ENCODE measurements at regions not wholly inside any gene's neighbourhood (a gene's known extent, or its start where the extent isn't known, plus 50 kb on each side); places are given as distances from the start of the nearest gene placed in this dataset.

DNA sequence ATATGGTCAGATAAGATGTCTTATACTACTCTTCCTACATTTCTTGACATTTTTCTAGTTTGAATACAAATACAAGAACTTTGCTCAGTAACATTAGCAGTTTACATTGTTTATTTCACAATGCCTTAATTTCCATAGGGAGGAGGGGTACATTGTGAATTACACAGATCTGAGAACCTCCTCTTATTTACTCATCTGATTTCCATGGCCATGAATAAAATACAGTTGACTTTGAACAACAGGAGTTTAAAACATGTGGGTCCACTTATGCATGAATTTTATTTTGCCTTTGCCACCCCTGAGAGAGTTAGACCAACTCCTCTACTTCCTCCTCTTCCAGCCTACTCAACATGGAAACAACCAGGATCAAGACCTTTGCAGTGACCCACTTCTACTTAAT, 67.7 kb downstream of the MGST1 start:
- no peak for DNase-seq (ENCODE audit: low read depth)

DNA sequence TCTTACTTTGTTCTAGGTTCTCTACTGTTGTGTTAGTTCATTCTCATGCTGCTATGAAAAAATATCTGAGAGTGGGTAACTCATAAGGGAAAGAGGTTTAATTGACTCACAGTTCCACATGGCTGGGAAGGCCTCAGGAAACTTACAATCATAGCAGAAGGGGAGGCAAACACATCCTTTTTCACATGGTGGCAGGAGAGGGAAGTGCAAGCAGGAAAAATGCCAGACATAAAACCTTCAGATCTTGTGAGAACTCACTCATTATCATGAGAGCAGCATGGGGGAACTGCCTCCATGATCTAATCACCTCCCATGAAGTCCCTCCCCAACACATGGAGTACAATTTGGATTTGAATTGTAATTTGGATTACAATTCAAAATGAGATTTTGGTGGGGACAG, 69.6 kb downstream of the MGST1 start:
- DNase-seq (ENCODE audit: low read depth): no peak

DNA sequence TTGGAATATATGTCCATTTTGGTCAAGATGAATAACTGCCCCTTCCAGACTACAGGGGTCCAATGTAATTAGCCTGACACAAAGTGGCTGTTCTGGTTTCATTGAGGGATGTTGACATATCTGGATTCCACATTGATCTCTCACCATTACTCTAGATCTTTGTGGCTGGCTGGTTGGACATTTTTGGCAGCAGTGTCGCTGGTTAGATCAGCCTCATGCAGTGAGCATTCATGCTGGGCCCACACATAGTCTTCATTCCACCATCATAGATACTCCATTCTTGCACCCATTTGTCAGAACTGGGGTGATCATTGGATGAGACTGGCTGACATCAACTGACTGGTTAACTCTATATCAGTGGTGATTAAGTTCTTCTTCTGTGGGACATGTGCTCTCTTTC, 74.4 kb downstream of the MGST1 start:
- DNase-seq (ENCODE audit: low read depth): no peak

DNA sequence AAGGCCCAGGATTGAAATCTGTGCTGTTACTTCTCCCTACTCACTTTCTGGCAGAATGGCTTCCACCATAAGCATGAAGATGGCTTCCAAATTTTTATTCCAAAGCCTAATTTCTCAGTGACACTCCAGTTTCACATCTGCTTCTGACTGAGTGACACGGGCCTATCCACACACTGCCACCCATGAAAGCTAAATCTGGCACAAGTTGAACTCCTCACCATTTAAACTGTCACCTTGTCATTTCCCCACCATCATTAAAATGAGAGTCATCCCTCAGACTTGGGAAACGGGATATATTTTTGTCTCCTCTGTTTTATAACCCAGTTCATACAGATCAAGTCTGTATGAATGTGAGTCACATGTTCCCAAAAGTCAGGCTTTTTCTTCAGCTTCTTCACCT, 77.1 kb downstream of the MGST1 start:
- no peak for DNase-seq (ENCODE audit: low read depth)

DNA sequence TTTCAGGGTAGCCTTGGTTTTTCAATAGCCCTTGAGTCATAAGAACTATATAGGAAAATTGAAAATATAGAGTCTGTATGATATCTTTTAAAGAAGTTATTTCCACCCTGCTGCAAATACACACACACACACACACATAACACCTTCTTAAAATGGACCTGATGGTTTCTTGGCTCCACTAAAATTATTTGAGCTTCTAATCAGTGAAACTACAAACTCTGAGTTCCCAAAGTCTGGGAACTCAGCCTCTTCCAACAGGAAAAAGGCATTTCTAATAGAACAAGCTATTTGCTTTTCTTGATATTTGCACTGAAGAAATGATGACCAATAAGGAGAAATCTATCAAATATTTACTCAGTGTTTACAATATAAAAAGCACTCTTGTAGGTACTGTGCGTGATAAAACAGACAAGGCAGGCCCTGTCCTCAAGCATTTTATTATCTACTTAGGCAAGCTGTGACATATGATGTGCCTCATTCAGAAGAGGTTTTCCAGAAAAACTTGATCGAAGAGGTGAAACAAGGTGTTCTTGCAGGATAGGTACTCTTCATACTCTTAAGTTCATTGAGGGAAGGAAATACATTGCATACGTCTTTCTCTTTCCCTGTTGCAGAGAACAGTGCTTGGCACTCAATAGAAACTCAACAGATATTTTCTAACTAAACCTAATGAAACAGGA, 88.6 kb downstream of the MGST1 start:
- no peak for DNase-seq (ENCODE audit: low read depth)

DNA sequence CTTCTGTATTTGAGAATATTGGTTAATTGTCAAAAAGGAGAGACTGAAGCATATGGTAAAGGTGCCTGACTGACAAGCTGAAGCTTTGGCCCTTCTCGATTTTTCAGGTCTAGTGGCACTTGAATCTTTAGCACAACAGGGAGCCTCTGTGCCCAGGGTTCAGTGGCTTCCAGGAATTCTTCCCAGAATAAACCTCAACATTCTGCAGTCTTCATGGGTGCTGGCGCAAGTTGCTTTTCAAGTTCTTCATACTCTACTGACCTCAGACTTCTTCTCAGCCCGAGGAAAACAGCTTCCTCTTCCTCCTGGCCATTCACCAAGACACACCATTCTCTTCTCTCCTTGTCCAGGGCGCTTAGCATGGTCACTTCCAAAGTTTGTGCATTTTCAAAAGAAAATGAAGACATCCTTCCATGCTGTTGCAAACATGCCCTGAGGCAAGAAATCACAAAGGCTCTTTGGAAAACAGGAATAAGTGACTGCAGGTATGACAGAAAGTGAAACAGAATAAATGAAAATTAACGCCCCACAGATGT, 89.9 kb downstream of the MGST1 start:
- no peak for DNase-seq (ENCODE audit: low read depth)

DNA sequence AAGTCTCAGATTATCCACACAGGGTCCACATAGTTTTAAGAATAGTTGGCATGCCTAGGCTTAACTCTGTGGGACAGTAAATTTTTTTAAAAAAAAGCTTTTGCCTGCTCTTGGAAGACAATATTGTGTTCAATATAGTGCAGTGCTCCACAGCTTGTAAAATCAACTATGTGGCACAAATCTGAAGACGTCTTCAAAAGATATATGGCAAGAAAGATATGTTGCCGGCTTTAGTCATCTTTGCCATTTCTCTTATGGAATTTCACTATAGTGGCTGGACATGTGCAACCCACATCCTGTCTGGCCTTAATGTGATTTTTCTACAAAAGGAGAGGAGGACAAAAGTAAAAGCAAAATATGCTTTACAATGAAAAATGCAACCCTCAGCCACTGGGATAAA, 90.5 kb downstream of the MGST1 start:
- DNase-seq (ENCODE audit: low read depth): no peak

DNA sequence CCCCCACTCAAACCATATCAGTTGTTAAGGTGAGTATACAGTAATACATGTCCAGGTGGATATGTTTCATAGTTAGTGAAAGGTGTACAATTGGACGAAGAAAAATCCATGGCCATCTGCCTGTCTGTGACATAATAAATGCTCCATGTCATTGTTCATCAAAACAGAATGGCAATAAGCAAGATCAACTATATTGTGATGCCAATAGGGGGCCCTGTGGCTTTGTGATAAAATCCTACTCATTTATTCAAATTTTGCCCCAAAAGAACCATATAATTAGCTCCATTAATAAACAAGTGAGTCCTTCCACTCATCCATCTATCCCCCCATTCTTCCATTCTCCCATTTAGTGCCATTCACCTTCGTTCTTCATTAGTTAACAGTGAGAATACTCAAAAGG, 102.0 kb downstream of the MGST1 start:
- DNase-seq (ENCODE audit: low read depth): peak; percentile 17

DNA sequence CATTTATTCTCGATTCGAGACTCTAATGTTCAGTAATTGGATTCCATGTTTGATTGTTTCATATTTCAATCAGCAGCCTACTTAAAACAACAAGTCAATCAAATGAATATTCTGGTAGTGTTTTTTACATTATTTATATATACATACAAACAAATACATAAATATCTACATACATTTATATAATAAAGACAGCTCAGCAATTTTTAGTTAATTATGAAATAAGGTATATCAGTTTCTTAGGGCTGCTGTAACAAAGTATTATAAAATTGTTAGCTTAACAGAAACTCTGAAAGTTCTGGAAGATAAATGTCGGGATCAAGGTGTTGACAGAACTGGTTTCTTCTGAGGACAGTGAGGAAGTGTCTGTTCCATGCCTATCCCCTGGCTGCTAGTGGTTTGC, 105.9 kb downstream of the MGST1 start:
- DNase-seq (ENCODE audit: low read depth): no peak

DNA sequence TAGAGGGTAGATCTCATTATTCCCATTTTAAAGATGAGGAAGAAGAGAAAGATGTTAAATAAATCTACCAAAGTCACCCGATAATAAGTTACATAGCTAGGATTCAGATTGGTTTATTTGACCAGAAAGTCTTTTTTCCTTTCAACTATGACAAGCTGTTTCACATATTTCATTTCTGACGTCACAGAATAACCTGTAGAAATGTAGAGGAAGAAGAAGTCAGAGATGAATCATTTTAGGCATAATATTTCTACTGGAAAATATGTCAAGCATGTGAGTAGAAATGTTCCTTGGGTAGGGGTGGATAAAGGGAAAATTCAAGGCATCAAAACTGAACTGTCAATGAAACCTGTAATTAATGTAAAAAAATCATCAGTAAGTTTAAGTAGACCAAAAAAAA, 107.0 kb downstream of the MGST1 start:
- peak; percentile 41 for DNase-seq (ENCODE audit: low read depth)

DNA sequence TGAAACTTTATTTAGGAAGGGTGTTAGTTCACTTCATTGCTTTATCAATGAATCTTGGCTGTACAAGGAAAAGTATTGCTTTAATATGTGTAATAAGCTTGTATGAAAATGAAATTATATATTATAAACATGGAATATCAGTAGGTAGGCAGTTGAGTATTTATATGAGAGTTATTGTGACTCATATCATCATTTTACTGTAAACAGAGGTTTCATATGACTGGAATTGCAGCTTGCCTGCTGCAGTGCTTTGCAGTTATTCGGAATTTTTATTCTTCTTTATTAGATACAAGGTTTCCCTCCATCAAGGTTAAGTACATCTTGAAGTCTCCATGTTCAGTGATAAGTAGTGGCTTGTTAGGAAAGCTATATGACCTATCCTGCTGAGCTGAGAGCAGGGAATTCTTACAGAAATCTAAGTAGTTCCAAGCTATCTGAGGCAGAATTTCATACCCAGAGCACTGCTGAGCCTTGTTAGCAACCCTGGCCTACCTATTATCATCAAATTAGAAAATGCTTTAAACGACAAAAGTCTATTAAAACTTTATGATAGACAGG, 111.2 kb downstream of the MGST1 start:
- no peak for DNase-seq (ENCODE audit: low read depth)

DNA sequence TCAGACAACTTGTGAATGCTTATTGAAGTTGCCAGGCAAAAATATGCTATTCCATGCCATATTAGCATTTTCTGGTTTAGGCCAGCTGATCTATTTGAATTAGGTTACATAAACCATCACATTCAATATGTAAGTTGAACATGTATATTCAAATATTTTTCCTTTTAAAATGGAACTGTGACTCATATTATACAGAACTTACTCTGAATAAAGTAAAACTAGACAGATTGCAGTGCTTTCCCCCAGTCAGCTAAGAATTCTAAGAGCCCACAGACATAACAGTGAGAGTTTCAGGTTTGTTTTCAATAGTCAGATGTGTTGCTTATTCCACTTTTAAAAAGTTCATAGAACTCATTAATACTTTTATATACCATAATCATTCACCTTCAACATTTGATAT, 119.8 kb downstream of the MGST1 start:
- DNase-seq (ENCODE audit: low read depth): no peak

DNA sequence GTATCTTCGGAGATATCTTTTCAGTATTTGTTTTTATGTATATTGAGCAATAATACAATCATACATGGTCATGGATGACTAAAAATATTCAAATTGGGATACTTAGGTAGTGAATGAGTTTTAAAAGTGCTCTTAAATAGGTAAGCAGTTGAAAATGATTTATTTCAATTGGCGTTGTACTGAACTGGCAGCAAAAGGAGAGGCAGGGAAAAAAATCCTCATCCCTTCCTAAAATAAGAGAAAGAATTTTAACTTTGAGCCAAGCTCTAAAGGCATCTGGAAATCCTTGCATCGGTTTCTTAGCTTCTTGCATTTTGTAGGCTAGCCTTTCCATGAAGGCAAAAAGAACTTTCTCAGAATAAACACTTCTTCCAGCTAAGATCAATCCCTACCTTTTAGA, 125.2 kb downstream of the MGST1 start:
- no peak for DNase-seq (ENCODE audit: low read depth)

DNA sequence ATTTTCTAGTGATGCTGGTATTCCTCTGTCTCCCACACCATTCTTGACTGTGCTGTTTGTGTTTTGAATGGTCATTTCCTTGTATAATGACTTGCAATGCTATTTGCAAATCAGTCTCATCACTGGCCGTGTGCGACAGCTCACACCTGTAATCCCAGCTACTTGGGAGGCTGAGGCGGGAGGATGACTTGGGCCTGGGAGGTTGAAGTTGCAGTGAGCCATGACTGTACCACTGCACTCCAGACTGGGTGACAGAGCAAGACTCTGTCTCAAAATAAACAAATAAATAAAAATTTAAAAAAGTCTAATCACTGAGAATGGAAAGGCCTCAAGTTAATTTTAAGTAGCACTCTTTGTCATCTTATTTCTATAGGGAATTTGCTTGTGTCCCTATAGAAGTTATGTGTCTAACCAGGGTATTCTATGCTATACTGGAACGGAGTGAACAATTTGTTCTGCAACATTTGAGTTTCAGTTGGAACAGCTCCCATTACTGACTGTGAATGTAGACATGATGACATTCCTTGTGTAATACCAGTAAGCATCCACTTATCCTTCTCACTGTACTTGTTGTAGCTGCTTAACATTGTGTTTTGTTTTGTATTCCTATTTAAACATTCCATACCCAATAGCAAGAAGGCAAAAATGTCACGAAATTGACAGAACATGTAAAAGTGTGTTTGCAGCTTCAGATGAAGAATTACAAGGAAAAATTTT, 126.3 kb downstream of the MGST1 start:
- DNase-seq (ENCODE audit: low read depth): peak; percentile 41

DNA sequence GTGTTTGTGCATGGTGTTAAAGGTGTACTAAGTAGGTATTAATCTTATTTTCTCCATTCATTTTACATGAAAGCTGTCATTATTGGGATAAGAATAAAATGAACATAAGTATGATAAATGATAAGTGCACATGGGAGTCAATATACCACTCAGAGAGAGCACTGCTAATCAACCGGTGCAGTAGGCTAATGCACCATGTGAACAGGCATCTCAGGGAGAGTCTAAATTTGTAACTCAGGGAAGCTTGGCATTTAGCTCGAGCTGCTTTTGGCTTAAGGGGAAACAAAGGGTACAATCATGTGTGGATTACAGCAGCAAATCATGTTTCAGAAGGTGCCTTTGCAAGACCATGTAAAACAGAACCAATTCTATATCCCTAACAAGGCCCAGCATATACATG, 127.4 kb downstream of the MGST1 start:
- DNase-seq (ENCODE audit: low read depth): no peak

DNA sequence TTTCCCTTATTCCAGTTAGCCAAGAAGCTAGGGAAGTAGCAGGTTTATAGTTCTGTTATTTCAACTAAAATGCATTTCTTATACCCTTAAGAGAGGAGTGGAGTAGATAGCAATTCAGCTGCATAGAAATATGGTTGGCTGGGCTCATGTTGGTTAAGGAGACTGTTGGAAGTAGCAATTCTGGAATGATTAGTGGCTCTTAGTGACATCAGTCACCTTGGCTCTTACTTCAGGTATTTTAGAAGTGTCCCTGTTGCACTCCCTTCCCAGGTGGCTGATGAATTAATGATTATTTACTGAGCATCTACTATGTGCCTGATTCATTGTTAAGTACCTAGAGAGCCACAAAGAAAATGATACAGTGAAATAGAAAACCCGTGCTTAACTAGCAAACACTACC, 128.1 kb downstream of the MGST1 start:
- no peak for DNase-seq (ENCODE audit: low read depth)

DNA sequence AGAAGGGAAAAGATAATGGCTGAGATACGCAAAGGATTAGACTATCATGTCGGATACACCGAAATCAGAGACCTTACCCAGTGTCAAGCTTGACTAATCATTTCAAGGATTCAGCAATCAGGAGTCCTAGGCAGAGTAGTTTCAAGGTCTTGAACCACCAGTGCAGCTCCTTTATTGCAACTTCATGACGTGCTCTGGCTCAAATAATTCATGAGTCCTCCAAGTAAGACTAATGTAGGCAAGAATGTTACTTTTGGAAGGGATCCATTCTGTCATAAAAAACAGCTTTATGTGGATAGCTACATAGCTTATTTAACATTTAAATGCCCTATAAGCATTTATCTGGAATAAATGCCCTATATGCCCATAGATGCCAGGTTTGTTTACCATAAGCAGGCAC, 123.2 kb downstream of the LMO3 start:
- no peak for DNase-seq (ENCODE audit: low read depth)

DNA sequence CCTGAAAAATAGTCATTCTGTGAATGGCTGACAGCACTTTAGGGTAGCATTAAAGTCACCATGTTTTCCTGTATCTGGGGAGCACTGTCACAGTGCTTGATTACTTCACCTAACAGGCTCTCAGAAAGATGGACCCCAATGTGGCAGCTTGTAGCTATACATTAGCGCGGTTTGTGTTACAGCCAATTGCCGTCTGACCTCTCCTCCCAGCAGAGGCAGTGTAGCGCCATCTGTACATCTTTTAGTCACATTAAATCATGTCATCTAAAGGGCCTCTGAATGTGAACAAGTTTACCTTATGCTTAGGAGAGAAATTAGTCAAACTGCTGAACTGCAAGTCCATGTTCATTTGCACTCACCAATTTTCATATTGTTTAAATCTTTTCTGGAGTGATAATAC, 113.7 kb downstream of the LMO3 start:
- no peak for DNase-seq (ENCODE audit: low read depth)

DNA sequence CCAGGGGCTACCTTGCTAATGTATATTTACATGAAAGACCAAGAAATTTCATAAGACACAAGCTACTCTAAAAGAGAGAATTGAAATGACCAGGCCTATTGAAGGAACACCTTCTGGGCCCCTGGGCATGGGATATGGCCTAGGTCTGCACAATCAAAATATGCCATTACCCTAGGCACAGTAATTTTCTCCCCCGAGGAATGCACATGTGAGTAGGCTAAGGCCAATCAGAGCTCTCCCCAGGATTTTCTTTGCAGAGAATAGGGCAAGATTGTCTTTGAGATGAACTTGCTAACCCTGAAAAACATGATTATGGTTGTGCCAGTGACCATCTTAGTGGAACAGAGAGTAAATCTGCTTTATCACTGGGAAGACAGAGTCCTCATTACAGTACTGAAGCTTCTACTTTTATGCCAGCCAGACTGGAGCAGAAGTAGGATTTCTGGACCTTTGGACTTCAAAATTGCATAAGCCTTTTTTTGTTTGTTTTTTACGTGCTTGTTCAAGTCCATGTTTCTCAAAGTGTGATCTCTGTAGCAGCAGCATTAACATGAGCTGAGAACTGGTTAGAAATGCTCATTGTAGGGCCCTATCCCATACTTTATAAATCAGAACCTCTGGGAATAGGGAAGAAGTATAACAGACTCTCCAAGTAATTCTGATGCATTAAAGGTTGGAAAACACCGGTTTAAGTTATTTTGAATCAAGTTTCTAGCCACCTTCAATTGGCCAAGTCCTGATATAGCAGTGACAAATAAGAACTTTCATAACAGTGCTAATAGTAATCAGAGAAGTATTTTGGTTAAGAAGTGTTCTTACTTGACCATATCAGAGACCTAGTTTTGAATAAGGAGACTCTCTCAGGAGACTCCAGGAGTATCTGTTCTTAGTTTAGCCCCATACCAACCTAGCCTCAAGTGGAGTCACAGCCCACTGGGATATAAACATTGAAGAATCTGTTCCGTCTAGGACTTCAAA, 112.9 kb downstream of the LMO3 start:
- DNase-seq (ENCODE audit: low read depth): no peak

DNA sequence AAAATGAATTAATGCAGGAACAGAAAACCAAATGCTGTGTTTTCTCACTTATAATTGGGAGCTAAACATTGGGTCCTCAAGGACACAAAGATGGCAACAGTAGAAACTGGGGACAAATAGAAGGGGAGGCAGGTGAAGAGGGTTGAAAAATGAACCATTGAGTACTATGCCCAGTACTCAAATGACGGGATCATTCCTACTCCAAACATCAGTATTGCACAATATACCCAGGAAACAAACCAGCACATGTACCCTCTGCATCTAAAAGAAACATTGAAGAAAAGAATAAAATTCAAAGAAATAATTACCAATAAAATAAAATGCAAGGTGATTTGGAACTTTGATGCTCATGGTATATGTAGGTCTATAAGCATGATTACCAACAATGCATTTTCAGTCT, 110.8 kb downstream of the LMO3 start:
- no peak for DNase-seq (ENCODE audit: low read depth)

Measured in LHCN-M2 (cell line).